Brain microvascular endothelial cell (primary cell): ENCODE measurements at regions not wholly inside any gene's neighbourhood (a gene's known extent, or its start where the extent isn't known, plus 50 kb on each side); places are given as distances from the start of the nearest gene placed in this dataset.

ENCODE experiments used
- DNase-seq: peaks from one replicate; pipeline ENCODE4 v3.0.0-alpha.2; 2020
- H3K27ac ChIP-seq: fragments of 250-450 bp; sonication (Bioruptor Pico); 2 replicates; pipeline ENCODE4 v1.5.1; 2020; ENCODE audit warnings: mild to moderate bottlenecking, moderate library complexity
- H3K27me3 ChIP-seq: fragments of 250-450 bp; sonication (Bioruptor Pico); replicated peaks from 2 replicates; pipeline ENCODE4 v1.5.1; 2020; ENCODE audit warnings: mild to moderate bottlenecking
- H3K36me3 ChIP-seq: fragments of 250-450 bp; sonication (Bioruptor Pico); replicated peaks from 2 replicates; pipeline ENCODE4 v1.5.1; 2020; ENCODE audit warnings: mild to moderate bottlenecking
- H3K4me3 ChIP-seq: 2 replicates; pipeline ENCODE4 v1.5.1; 2011; ENCODE audit warnings: low read depth, mild to moderate bottlenecking, control low read depth, low read length, moderate library complexity
- CTCF ChIP-seq: IDR thresholded peaks from 2 replicates; pipeline ENCODE4 v1.5.1; 2011; ENCODE audit warnings: low read depth, mild to moderate bottlenecking, moderate library complexity, low read length, control low read depth, inconsistent platforms; ENCODE audit errors: missing control alignments
- in situ Hi-C: cut with HindIII; loops from 2 replicates; pipeline ENCODE4 v1.10.0; 2017; ENCODE audit warnings: low sequenced_read_pairs, low pct_ligation_motif_present

- in situ Hi-C loops: no loop called here
Measured at GRCh38 chr11:71191201-71191600, 61.2 kb downstream of the SHANK2 start.

GRCh38 chr11:71190551-71190950 is 61.8 kb downstream of the SHANK2 start:
- Histone ChIP-seq H3K4me3 (no peak overlapping the region), H3K36me3 (no peaks in the 10 kb centered on the region), H3K27ac (no peak overlapping the region), H3K27me3 (no peaks in the 10 kb centered on the region)
- no peak for DNase-seq
- TF ChIP-seq CTCF: no peak
- in situ Hi-C loops: no loop called here

More at GRCh38 chr11:71191201-71191600, 61.2 kb downstream of the SHANK2 start:
- Histone ChIP-seq H3K27me3 (no peaks in the 10 kb centered on the region), H3K4me3 (no peak overlapping the region), H3K36me3 (no peaks in the 10 kb centered on the region), H3K27ac (no peak overlapping the region)
- TF ChIP-seq CTCF: no peak
- no peak for DNase-seq

- no peak for DNase-seq
Measured at GRCh38 chr11:71189768-71190315, 62.5 kb downstream of the SHANK2 start.

GRCh38 chr11:71188886-71189767 is 63.2 kb downstream of the SHANK2 start:
- no peak for DNase-seq
- H3K4me3 ChIP-seq: no peak overlapping the region
- no peak for TF ChIP-seq CTCF

More at GRCh38 chr11:71189768-71190315, 62.5 kb downstream of the SHANK2 start:
- no peak for TF ChIP-seq CTCF
- Histone ChIP-seq H3K27me3 (no peaks in the 10 kb centered on the region), H3K27ac (no peak overlapping the region), H3K4me3 (no peak overlapping the region), H3K36me3 (no peaks in the 10 kb centered on the region)
- in situ Hi-C loops: no loop called here

GRCh38 chr11:71188073-71188472 is 64.3 kb downstream of the SHANK2 start:
- H3K36me3 ChIP-seq: no peaks in the 10 kb centered on the region

More at GRCh38 chr11:71188886-71189767, 63.2 kb downstream of the SHANK2 start:
- in situ Hi-C loops: no loop called here
- Histone ChIP-seq H3K27ac (no peak overlapping the region), H3K36me3 (no peaks in the 10 kb centered on the region), H3K27me3 (no peaks in the 10 kb centered on the region)

More at GRCh38 chr11:71188073-71188472, 64.3 kb downstream of the SHANK2 start:
- in situ Hi-C loops: no loop called here
- Histone ChIP-seq H3K4me3 (no peak overlapping the region), H3K27ac (no peak overlapping the region), H3K27me3 (no peaks in the 10 kb centered on the region)
- no peak for TF ChIP-seq CTCF
- no peak for DNase-seq
